Coronary artery (tissue), 2 donors: ENCODE measurements at regions not wholly inside any gene's neighbourhood (a gene's known extent, or its start where the extent isn't known, plus 50 kb on each side); places are given as distances from the start of the nearest gene placed in this dataset.

Source experiments
- DNase-seq: peaks from one replicate; pipeline ENCODE4 v3.0.0-alpha.2; 2017; ENCODE audit warnings: low spot score
- H3K27ac ChIP-seq, 2 donors: fragments of 200-600 bp; sonication (generic); one replicate each; pipeline ENCODE4 v1.5.1; 2016 to 2019
- H3K4me3 ChIP-seq: fragments of 200-600 bp; sonication (generic); 2 replicates; pipeline ENCODE4 v1.5.1; 2016; ENCODE audit warnings: mild to moderate bottlenecking, moderate library complexity
- TF ChIP-seq, protein P1 (sequence below): fragments of 200-600 bp; sonication (generic); IDR thresholded peaks from one replicate; pipeline ENCODE4 v1.5.1; 2019; ENCODE audit warnings: antibody characterized with exemption

DNA sequence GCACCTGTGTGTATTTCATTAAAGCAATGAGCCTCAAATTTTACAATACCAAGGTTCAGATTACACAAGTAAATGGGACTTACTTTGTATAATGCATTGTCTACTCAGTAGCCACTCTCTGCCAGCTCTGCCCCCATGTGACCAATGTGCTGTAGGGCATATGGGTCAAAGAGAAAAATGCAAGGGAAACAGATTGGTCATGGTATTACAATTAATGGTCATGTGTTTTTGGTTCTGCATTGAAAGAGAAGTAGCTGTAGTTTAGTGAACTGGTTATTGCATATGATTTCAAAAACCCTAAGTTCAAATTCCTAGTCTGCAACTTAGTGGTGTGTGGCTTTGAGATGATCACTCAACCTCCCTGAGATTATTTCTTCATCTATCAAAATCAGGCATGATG, 545.4 kb downstream of the SUCLA2 start:
- TF ChIP-seq, protein P1, sequence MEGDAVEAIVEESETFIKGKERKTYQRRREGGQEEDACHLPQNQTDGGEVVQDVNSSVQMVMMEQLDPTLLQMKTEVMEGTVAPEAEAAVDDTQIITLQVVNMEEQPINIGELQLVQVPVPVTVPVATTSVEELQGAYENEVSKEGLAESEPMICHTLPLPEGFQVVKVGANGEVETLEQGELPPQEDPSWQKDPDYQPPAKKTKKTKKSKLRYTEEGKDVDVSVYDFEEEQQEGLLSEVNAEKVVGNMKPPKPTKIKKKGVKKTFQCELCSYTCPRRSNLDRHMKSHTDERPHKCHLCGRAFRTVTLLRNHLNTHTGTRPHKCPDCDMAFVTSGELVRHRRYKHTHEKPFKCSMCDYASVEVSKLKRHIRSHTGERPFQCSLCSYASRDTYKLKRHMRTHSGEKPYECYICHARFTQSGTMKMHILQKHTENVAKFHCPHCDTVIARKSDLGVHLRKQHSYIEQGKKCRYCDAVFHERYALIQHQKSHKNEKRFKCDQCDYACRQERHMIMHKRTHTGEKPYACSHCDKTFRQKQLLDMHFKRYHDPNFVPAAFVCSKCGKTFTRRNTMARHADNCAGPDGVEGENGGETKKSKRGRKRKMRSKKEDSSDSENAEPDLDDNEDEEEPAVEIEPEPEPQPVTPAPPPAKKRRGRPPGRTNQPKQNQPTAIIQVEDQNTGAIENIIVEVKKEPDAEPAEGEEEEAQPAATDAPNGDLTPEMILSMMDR = no peak
- Histone ChIP-seq H3K27ac (no peak overlapping the region), H3K4me3 (no peak overlapping the region)
- no peak for DNase-seq

DNA sequence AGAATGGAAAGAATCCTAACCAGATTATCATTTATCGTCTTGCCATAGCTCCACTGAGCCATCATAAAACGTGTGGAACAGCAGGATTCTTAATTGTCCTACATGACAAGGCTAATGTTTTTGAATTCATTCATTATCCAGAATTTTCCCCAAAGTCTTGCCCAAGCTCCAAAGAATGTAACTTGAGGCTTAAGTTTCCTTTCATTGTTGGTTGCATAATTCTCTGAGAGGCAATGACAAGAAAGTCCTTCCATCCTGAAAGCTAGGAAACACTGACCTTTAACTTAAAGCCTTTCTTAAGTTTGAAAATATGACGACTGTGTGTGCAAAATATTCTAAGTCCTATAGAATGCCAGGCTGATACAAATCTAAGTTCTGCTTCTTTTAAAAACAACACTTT, 546.1 kb downstream of the SUCLA2 start:
- TF ChIP-seq, protein P1 = no peak
- DNase-seq = no peak
- H3K4me3 ChIP-seq = no peak overlapping the region
- no peak overlapping the region for H3K27ac ChIP-seq

DNA sequence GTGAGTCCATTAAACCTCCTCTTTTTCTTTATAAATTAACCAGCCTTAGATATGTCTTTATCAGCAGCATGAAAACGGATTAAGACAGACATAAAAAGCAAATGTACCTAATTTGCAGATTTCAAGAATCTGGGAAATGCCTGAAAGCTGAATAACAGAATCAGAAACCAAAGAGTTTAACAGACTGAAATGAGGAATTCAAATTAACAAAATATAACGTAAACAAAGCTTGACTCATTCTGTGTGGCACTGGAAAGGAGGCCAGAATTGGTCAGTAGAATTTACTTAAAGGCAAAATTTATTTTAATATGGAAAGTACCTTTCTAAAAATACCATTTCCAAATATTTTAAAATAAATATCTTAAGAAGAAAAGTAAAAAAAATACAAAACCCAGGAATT, 540.6 kb upstream of the HTR2A start:
- DNase-seq = no peak
- no peak overlapping the region for H3K4me3 ChIP-seq
- TF ChIP-seq, protein P1 = no peak
- no peak overlapping the region for H3K27ac ChIP-seq

DNA sequence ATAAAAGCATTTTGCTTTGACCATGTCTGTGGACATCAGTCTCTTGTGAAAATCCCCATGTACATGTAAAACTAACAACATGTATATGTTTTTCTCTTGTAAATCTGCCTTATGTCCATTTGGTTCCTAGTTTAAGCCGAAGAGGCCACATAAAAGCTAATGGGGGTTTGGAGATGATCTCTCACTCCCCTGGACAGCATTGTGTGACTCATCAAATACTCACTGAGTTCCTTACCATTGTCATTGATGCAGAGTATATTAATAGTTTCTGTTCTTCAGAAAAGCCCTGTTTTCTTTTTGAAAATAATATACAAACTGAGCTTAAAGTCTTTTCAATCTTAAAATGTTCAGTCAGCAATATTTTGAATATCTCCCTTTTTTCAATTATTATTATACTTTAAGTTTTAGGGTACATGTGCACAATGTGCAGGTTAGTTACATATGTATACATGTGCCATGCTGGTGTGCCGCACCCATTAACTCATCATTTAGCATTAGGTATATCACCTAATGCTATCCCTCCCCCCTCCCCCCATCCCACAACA, 536.7 kb upstream of the HTR2A start:
- H3K4me3 ChIP-seq = no peak overlapping the region
- TF ChIP-seq, protein P1 = no peak

DNA sequence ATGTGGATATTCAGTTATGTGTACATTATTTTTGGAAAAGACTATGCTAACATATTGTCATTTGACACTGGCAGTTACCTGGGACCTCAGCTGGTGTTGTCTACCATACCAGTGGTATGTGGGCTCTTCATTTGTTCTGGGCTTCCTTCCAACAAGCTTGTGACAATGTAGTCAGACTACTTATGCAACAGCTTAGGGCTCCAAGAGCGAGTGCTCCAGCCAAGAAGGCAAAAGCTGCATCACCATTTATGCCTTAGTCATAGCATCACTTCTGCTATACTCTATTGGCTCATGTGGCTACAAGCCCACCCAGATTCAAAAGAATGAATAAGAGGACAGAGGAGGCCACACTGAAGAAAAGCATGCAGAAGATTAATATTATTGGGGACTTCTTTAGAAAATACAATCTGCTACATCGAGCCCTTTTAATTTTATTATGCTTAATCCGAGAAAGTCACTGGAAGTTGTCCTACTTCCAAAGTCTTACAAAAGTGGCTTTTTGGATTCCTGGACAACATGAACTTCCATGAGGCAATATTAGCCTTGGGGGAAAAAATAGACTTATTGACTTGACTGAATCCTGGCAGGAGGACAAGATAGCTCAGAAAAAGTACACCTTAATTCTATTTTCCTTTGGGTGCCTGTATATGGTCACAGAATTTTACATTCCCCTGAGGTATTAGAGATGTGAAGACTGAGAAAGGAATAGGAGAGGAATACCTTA, 529.4 kb upstream of the HTR2A start:
- H3K27ac ChIP-seq = no peak overlapping the region
- DNase-seq = no peak
- TF ChIP-seq, protein P1 = no peak
- H3K4me3 ChIP-seq = no peak overlapping the region

More for the DNA sequence above, 536.7 kb upstream of the HTR2A start:
- DNase-seq = no peak
- no peak overlapping the region for H3K27ac ChIP-seq

DNA sequence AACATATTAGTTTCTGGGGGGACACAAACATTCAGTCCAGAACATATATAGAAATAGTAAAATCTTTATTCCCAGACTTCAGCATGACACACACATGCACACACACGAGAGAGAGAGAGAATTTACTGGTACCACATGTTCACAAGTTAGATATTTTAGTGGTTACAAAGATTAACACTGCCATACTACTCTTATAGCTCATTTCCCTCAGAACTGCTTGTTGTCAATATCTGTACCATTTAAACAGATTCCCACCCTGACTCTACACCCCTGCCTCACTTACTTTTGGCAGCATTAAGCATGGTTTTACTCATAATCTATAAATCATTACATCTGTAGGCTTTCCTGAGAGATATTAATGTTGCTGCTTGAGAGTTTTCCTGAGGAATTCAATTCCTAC, 524.7 kb upstream of the HTR2A start:
- H3K27ac ChIP-seq = no peak overlapping the region
- H3K4me3 ChIP-seq = no peak overlapping the region
- DNase-seq = no peak
- TF ChIP-seq, protein P1 = no peak

DNA sequence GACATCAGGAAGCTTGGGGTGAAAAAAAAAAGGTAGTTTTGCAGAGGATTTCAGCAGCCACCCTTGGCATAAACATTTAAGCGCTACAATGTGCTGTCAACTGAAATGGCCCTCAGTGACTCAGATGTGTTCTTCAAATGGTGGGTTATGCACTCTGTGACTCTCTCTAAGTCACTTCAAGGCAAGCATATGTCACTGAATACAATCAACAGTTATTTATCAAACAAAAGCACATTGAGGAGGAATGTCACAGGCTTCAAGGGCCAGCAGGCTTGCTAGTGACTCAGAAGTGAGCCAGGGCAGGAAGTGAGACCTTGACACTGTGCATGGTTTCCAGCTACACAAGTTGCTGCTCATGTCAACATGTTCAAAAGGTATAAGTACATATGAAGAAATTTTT, 523.7 kb upstream of the HTR2A start:
- no peak for DNase-seq
- Histone ChIP-seq H3K4me3 (no peak overlapping the region), H3K27ac (no peak overlapping the region)
- TF ChIP-seq, protein P1 = no peak
